NCI-H82 treated with DMSO at 0.1 percent for 48 hours (cell line): ENCODE measurements at regions not wholly inside any gene's neighbourhood (a gene's known extent, or its start where the extent isn't known, plus 50 kb on each side); places are given as distances from the start of the nearest gene placed in this dataset.
A peak's percentile ranks its signal among the peaks of the same experiment; 100 is the strongest.

Experiments used
- DNase-seq: peaks from one replicate; lab custom pipeline; 2025; ENCODE audit not compliant: unreplicated experiment; lab: John Stamatoyannopoulos, UW

DNA sequence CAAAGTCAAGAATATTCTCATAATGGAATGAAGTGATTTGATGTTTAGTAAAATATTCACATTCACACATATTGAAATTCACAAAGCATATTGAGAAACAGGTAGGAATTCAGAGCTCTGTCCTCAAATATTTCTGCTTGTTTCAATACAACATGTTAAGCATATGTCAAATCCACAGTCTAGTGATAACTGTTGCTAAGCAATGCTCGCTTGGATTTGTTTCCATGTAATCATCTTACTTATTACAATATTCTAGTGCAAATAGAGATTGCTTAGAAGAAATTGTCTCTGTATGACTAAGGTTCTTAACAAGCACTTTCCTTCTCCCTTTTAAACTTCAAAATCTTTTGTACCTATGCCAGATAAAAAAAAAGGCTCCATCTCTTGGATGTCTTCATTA lies 995.7 kb downstream of the CDH18 start:
- no peak for DNase-seq

DNA sequence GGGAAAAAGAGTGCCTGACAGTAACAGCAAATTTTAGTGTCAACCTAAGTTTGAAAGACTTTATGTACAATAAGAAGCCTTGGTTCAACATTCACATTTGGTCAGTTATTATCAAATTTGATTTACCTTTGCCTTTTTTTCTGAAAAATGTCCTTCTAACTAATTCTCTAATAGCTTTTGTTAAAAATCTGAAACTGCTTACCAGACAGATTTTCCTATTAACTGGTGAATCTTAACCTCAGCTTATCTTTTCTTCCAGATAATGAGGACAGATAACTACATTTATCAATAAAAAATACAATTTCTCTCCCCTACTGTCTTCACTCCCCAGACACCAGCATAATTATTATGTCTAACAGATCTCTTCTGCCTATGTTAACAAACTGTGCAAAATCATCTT lies 988.5 kb downstream of the CDH18 start:
- no peak for DNase-seq

DNA sequence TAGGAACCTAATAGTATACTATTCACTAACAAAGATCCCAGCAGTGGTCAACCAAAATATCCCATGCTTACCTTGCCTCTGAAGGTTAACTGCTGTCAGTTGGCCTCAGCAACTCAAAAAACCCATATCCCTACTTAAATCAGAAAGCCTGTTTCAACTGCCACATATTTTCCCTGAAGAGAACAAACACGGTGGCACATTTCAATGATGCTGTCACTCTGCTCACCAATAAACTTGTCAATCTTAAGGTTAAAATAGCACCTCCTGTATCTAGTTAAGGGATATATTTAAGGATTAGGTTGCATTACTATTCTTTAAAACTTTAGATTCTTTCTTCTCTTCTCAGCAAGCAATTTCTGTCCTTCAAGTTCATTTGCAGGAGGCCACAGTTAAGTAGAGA lies 986.9 kb downstream of the CDH18 start:
- DNase-seq, result peak; percentile 99

DNA sequence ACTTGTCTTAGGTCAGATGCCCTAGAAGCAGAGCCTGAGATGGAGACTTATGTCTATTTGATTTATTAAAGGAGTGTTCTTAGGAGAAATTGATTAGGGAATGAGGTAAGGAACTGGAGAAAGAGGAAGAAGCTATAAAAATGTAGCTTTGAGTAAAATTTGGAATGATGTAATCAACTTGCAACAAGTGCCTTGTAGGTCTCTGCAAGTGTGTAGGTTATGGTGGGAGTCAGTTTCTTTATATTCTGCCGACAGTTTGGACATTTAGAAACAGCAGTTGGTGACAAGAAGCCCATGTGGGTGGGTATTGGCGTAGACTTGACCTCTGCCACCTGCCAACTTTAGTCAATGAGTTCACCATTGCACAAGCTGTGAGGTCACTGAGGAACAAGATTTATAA lies 986.5 kb downstream of the CDH18 start:
- peak; percentile 85 for DNase-seq

DNA sequence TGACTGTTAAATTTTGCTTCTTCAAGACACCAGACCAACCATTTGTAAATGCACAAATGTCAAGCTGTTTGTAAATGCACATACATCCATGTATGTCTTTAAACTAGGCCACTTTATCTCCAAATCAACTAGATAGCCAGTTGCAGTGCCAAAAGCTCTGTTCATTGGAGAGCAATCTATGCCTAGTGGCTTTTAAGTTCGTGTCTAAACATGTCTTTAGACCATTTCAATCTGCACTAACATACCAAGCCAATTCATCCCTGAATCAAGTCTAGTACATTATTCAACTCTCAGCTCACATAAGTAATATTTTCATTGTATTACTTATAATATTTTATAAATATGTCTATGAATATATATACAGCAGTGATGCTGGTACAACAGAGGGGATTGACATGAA lies 985.9 kb downstream of the CDH18 start:
- DNase-seq, result no peak

DNA sequence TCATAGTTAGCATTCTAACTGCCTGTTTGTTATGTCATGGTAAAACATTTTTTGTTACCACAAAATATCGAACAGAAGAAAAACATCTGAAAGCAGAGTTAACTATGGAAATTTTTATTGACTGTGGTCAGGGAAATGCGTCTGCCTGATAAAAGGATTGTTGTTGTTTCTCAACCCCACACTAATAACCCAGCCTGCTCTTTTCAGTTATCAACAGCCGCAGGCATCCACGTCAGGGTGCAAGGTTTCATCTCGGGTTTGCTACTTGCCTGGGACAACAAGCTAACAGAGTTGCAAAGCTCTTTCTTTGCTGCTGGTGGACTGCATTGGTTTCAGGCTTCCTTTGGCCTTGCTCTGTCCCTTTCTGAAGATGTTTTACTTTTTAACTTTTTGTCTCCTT lies 969.2 kb downstream of the CDH18 start:
- no peak for DNase-seq

DNA sequence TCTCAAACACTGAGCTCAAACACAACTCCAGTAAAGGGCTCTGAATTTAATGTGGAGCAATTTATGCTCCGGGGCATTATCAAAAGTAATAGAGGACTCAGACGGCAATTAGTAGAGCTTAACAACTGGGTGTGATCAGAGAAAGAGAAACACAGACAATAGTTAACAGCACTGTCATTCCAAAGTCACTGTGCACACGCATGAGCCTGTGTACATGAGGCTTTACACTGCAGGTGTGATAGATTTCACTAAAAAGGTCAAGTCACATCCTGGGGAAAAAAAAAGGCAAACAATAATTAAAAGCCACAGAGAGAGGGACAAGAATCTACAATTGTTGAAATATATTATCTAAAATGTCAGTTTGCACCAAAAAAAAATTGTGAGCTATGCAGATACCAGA lies 956.5 kb downstream of the CDH18 start:
- no peak for DNase-seq

DNA sequence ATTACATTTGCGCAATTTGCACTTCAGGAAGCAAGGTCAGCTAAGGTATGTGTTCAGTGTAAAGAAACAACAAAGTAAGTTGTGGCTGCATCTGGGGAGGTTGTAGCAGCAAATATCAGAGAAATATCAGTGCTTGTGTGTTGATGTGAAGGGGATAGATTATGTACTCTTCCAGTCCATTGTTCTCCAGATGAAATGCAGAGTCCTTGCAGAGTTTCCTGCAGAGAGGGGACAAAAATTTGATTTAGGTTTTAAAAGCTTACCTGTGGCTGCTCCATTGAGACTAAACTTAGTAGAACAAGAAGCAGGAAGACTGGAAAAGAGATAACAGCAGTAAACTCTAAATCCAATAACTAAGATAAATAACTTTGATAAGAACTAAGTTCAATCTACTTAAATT lies 952.2 kb downstream of the CDH18 start:
- no peak for DNase-seq

DNA sequence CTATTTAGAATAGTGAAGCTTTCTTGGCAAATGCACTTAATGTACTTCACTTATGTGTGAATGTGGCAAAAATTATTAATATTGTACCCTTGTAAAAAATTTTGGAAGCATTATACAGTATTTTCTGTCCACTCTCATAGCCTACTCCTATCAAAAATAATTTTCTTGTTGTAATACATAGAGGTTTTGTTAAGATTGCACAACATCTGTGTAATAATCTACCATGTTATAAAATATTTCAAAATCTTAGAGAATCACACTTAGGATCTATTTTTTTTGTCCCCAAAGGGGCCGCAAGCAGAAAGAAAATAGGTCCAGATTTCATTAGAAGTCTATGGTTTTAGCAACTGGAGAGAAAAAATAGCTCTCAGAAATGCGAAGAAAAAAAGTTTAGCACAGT lies 945.9 kb downstream of the CDH18 start:
- DNase-seq, result no peak

DNA sequence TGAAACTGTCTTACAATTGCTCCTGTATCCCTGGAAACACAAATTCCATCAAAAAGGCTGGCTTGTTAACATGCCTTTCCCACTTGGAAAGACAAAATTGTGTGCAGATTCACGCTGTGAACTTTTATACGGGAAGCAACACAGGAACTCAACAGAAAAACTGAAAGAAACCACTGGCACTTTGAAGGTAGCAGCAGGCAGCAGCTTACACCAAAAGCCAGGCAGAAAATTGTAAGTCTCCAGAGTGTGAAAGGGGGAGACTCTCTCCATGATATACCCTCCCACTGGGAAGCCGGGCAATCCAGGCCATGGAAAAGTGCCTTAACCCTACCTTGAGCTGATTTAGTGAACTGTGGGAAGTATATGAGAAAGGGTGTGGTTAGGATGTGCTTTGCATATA lies 943.7 kb downstream of the CDH18 start:
- no peak for DNase-seq

DNA sequence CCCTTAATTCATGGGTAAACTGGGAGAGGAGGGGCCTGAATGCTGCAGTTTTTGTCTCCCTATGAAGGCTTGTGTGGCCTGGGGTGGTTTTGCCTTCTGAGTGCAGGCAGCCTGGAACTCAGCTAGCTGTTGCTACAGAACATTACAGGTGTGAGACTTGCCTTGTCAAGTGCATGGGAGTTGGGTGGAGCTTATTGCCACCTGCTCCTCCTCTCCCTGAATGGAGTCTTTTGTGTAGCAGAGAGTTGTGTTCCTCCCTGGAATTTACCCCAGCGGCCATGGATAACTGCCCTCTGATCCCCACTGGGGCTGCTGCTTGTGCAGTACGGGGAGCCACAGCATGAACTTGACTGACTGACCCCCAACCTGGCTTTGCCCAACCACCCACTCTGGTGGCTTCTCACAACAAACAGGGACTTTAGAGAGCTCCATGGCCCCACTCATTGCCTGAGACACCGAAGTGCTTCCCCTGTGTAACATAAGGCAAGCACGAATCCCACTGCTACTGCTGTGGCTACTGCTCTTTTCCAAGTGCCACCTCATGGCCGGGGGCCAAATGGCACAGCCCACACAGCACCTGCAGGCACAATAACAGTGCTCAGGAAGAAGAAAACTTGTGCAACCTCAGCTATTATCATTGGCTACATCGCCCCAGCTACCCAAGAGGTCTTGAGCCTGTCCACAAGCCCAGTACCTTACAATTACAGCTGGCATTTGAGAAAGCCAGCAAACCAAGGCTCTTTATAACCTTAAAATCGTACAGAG lies 942.9 kb downstream of the CDH18 start:
- no peak for DNase-seq

DNA sequence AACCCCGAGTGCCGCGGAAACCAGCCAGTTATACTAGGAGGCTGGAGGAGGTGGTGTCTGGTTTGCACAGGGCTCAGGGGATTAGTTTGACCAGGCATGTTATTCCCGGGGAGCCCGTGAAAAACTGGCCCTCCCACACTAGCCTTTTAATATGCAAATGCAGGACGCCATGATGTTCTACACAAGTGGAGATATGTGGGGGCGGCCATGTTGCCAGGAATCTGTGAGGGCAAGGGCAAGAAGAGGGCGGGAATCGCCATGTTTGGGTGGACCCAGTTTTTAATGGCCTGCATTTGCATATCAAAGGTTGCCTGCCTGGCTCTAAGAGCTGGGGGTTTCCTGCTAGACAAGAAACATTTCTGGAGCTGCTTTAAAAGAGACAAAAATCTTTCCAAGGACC lies 940.7 kb downstream of the CDH18 start:
- no peak for DNase-seq

DNA sequence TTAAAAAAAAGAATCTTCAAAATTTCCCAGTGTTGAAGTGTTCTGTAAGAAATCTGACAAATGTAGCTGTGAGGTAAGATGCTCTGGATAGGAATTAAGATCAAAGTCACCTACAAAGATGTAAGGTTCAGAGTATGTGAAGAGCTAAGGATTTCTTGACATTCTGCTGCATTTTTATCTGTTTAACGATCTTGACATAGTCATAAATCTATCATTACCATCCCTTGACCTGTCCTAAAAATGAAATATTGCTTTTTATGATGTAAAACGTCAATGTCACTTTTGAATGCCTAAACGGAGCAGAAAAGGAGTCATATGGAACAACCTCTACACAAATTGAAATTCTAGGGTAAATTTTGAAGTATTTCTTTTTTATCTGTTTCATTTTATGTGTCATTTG lies 939.3 kb downstream of the CDH18 start:
- DNase-seq, result no peak

DNA sequence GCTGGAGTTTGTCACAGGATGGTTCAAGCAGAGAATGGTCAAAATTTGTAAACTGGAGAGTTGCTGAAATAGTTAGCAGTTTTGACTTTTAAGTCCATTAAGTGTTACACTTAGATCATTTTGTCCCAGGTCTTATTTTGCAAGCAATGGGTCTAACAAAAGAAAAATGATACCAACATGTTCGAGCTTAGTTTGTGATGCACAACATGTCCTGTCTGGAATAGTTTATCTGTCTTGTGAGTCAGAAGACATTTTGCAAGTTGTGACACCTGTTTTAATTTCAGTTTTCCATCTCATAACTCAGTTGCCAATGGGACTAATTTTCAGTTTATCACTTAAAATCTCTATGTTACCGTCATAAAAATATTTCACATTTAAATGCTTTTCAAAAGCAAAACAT lies 929.8 kb downstream of the CDH18 start:
- no peak for DNase-seq

DNA sequence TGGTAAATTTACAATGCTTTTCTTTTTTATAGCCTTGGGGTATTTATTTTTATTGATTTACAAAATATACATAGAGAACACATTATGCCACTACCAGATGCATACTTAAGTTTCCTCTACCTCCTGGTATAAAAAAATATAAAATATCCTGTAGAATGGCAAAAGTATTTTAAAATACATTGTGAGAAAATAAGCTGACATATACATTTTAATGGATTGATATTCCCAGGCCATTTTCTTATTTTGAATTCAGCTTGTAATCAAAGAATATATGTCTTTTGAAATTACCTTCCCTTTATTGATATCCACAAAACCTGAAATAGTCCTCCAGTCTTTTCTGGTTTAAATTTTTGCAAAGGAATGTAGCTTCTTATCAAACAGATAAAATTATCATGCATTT lies 923.9 kb downstream of the CDH18 start:
- DNase-seq, result no peak

DNA sequence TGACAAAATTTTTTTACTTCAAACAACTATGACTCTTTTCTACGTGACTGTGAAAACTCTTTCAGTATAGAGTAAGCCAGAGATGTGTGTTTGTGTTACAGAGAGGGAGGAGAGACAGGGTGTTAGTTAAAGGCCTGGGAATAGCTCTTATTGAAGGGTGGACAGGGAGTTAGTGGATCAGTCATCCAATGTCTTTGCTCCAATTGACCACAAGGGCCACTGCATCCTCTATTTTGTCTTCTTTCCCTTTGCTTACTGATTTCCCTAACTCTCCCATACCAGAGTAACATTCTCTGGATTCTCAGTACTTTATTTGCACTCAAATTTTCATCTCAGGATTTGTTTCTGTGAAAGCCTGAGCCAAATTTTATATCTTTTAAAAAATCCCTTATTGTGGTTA lies 920.3 kb downstream of the CDH18 start:
- no peak for DNase-seq

DNA sequence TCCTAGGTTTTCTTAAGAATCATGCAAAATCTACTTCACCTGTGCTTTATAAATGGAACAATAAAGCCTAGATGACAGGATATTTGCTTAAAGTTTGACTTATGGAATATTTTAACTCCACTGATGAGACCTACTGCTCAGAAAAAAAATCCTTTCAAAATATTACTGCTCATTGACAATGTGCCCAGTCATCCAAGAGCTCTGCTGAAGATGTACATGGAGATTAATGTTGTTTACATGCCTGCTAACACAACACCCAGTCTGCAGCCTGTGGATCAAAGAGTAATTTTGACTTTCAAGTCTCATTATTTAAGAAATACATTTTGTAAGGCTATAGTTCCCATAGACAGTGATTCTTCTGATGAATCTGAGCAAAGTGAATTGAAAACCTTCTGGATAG lies 889.6 kb downstream of the CDH18 start:
- DNase-seq, result no peak

DNA sequence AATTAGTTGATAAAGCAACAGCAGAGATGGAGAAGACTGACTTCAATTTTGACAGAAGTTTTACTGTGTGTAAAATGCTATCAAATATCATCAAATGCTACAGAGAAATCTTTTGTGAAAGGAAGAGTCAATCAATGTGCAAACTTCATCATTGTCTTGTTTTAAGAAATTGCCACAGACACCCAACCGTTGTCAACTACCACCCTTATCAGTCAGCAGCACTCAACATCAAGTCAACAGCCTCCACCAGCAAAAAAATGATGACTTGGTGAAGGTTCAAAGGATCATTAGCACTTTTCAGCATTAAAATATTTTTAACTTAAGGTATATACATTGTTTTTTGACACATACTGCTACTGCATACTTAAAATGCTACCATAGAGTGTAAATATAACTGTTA lies 888.8 kb downstream of the CDH18 start:
- DNase-seq, result no peak

DNA sequence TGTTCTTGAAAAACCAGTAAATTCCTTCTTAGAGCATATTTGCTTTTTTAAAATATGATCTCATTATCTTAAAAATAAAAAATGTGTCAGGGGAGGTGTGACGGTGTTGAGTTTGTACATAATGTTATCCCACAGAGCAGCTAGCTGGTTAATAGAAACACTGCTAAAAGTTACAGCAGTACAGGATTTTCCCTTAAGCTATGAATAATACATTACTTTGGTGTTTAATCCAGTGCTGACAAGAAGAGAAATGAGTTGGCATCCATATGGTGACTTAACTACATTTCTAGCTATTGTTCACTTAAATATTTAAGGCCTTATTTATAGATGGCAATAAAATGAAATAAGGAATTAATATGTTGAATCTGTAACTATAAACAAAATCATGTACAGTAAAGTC lies 883.1 kb downstream of the CDH18 start:
- no peak for DNase-seq

DNA sequence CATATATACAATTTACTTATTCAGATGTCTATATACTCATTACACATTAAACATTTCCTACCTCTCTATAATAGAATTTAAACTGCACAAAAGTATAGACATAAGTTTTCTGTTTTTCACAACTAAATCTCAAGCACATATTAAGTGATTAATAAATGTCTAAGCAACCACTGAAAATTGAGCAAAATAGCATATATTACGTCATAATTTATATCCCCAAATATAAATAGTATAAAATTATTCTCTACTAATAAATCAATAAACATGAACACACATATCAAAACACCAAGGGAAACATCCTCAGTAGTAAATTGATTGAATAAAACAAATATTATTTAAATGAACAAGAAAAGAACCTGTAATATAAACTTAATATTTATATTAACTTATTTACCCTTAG lies 865.1 kb downstream of the CDH18 start:
- DNase-seq, result no peak

DNA sequence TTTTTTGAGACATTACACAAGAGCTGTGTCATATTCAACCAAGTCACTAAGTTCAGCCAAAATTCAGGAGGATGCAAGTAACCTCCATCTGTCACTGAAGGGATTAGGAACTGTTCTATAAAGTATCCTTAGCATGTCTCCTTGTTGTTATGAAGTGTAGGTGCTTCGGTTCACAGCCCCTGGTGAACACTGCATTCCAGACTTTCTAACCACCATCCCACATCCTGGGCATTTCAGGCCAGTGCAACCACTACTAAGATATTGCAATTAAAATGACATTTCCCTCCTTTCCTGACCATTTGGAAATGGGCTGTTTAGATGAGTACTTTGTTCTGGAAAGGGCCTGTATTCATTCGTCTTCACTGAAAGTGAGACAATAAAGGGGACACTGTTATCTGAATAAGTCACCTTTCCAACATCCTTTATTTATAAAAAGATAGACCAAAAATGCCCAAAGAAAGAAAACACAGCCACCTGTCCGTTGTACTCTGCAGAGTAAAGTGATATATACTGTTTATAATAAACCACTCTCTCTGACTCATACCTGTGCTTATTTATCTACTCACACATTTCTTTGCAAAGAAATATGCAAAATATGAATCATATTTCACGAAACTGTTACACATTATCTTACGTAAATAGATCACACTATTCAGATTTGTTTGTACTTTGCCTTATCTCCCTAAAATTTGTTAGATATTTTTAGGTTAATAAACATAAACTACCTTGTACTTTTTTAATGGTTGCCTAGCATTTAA lies 861.9 kb downstream of the CDH18 start:
- peak; percentile 56 for DNase-seq

DNA sequence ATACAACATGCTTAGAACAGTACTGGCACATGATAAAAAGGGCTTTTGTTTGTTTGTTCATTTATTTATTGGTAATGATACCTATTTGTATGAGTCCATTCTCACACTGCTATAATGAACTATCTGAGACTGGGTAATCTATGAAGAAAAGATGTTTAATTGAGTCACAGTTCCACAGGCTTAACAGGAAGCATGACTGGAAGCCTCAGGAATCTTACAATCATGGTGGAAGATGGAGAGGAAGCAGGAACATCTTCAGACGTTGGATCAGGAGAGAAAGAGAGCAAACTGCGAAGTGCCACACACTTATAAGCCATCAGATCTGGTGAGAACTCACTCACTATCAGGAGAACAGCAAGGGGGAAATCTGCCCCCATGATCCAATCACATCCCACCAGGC lies 847.7 kb downstream of the CDH18 start:
- no peak for DNase-seq
